ENCODE measurements at regions not wholly inside any gene's neighbourhood (a gene's known extent, or its start where the extent isn't known, plus 50 kb on each side); places are given as distances from the start of the nearest gene placed in this dataset.
"Not testable (repeated sequence)": the region's sequence is repeated elsewhere in the genome, so short reads cannot be mapped to it uniquely, and the experiment has no call there.

GRCh38 chr15:39029741-39030140 is 465.1 kb upstream of the RASGRP1 start:
- Histone ChIP-seq H3K4me1 (ENCODE audit: control insufficient read depth, insufficient read depth, low read length) (peaks cover 5% of the 10 kb centered on the region; the same call in 1 of the 2 replicates), H3K9ac (ENCODE audit: low read length) (no peak overlapping the region), H3K36me3 (ENCODE audit: control insufficient read depth, insufficient read depth, low read length) (no peaks in the 10 kb centered on the region), H3K4me3 (ENCODE audit: low read depth, low read length) (no peak overlapping the region), H3K27me3 (ENCODE audit: control insufficient read depth, insufficient read depth, low read length) (no peaks in the 10 kb centered on the region), H3K9me3 (ENCODE audit: control insufficient read depth, insufficient read depth, low read depth, low read length) (no peaks in the 10 kb centered on the region), H3K27ac (ENCODE audit: low read depth, low read length) (no peak overlapping the region)

- no peaks in the 10 kb centered on the region for H3K36me3 ChIP-seq (ENCODE audit: control insufficient read depth, insufficient read depth, low read length)
- H3K9ac ChIP-seq (ENCODE audit: low read length) = no peak overlapping the region
- H3K27ac ChIP-seq (ENCODE audit: low read depth, low read length) = no peak overlapping the region
- H3K9me3 ChIP-seq (ENCODE audit: control insufficient read depth, insufficient read depth, low read depth, low read length) = no peaks in the 10 kb centered on the region
- no peaks in the 10 kb centered on the region for H3K4me1 ChIP-seq (ENCODE audit: control insufficient read depth, insufficient read depth, low read length)
- no peak overlapping the region for H3K4me3 ChIP-seq (ENCODE audit: low read depth, low read length)
- H3K27me3 ChIP-seq (ENCODE audit: control insufficient read depth, insufficient read depth, low read length) = no peaks in the 10 kb centered on the region
Observed at GRCh38 chr15:39030291-39031070, 465.9 kb upstream of the RASGRP1 start.

- Histone ChIP-seq H3K27ac (ENCODE audit: low read depth, low read length) (no peak overlapping the region), H3K36me3 (ENCODE audit: control insufficient read depth, insufficient read depth, low read length) (no peaks in the 10 kb centered on the region), H3K4me3 (ENCODE audit: low read depth, low read length) (no peak overlapping the region), H3K9ac (ENCODE audit: low read length) (no peak overlapping the region), H3K9me3 (ENCODE audit: control insufficient read depth, insufficient read depth, low read depth, low read length) (no peaks in the 10 kb centered on the region), H3K4me1 (ENCODE audit: control insufficient read depth, insufficient read depth, low read length) (no peaks in the 10 kb centered on the region), H3K27me3 (ENCODE audit: control insufficient read depth, insufficient read depth, low read length) (no peaks in the 10 kb centered on the region)
Observed at GRCh38 chr15:39031596-39031995, 467.0 kb upstream of the RASGRP1 start.

- H3K27ac ChIP-seq (ENCODE audit: low read depth, low read length) = no peak overlapping the region
Observed at GRCh38 chr15:39034816-39035215, 470.2 kb upstream of the RASGRP1 start.

GRCh38 chr15:39037611-39038010 is 473.0 kb upstream of the RASGRP1 start:
- not testable (repeated sequence) for H3K4me1 ChIP-seq (ENCODE audit: control insufficient read depth, insufficient read depth, low read length); H3K9ac ChIP-seq (ENCODE audit: low read length); H3K4me3 ChIP-seq (ENCODE audit: low read depth, low read length); H3K9me3 ChIP-seq (ENCODE audit: control insufficient read depth, insufficient read depth, low read depth, low read length); H3K27me3 ChIP-seq (ENCODE audit: control insufficient read depth, insufficient read depth, low read length); H3K36me3 ChIP-seq (ENCODE audit: control insufficient read depth, insufficient read depth, low read length); H3K27ac ChIP-seq (ENCODE audit: low read depth, low read length)

More at GRCh38 chr15:39034816-39035215, 470.2 kb upstream of the RASGRP1 start:
- no peak overlapping the region for H3K4me3 ChIP-seq (ENCODE audit: low read depth, low read length)
- no peaks in the 10 kb centered on the region for H3K9me3 ChIP-seq (ENCODE audit: control insufficient read depth, insufficient read depth, low read depth, low read length)
- no peak overlapping the region for H3K9ac ChIP-seq (ENCODE audit: low read length)
- H3K36me3 ChIP-seq (ENCODE audit: control insufficient read depth, insufficient read depth, low read length) = no peaks in the 10 kb centered on the region
- no peaks in the 10 kb centered on the region for H3K27me3 ChIP-seq (ENCODE audit: control insufficient read depth, insufficient read depth, low read length)
- H3K4me1 ChIP-seq (ENCODE audit: control insufficient read depth, insufficient read depth, low read length) = no peaks in the 10 kb centered on the region

- no peak overlapping the region for H3K4me3 ChIP-seq (ENCODE audit: low read depth, low read length)
- no peak overlapping the region for H3K27ac ChIP-seq (ENCODE audit: low read depth, low read length)
- H3K36me3 ChIP-seq (ENCODE audit: control insufficient read depth, insufficient read depth, low read length) = no peaks in the 10 kb centered on the region
- no peak overlapping the region for H3K9ac ChIP-seq (ENCODE audit: low read length)
- no peaks in the 10 kb centered on the region for H3K9me3 ChIP-seq (ENCODE audit: control insufficient read depth, insufficient read depth, low read depth, low read length)
- H3K4me1 ChIP-seq (ENCODE audit: control insufficient read depth, insufficient read depth, low read length) = no peaks in the 10 kb centered on the region
- H3K27me3 ChIP-seq (ENCODE audit: control insufficient read depth, insufficient read depth, low read length) = no peaks in the 10 kb centered on the region
Observed at GRCh38 chr15:39040861-39041260, 476.2 kb upstream of the RASGRP1 start.

GRCh38 chr15:39041979-39042495 is 477.4 kb upstream of the RASGRP1 start:
- Histone ChIP-seq H3K9me3 (ENCODE audit: control insufficient read depth, insufficient read depth, low read depth, low read length) (no peaks in the 10 kb centered on the region), H3K27me3 (ENCODE audit: control insufficient read depth, insufficient read depth, low read length) (no peaks in the 10 kb centered on the region), H3K9ac (ENCODE audit: low read length) (no peak overlapping the region), H3K4me3 (ENCODE audit: low read depth, low read length) (no peak overlapping the region), H3K36me3 (ENCODE audit: control insufficient read depth, insufficient read depth, low read length) (no peaks in the 10 kb centered on the region), H3K4me1 (ENCODE audit: control insufficient read depth, insufficient read depth, low read length) (no peaks in the 10 kb centered on the region), H3K27ac (ENCODE audit: low read depth, low read length) (no peak overlapping the region)

GRCh38 chr15:39051626-39052322 is 487.2 kb upstream of the RASGRP1 start:
- Histone ChIP-seq H3K9ac (ENCODE audit: low read length) (no peak overlapping the region), H3K4me3 (ENCODE audit: low read depth, low read length) (no peak overlapping the region), H3K4me1 (ENCODE audit: control insufficient read depth, insufficient read depth, low read length) (no peaks in the 10 kb centered on the region), H3K27me3 (ENCODE audit: control insufficient read depth, insufficient read depth, low read length) (no peaks in the 10 kb centered on the region), H3K36me3 (ENCODE audit: control insufficient read depth, insufficient read depth, low read length) (no peaks in the 10 kb centered on the region), H3K27ac (ENCODE audit: low read depth, low read length) (no peak overlapping the region), H3K9me3 (ENCODE audit: control insufficient read depth, insufficient read depth, low read depth, low read length) (peaks cover 11% of the 10 kb centered on the region; the same call in 1 of the 2 replicates)

GRCh38 chr15:39052323-39052705 is 487.7 kb upstream of the RASGRP1 start:
- Histone ChIP-seq H3K4me1 (ENCODE audit: control insufficient read depth, insufficient read depth, low read length) (no peaks in the 10 kb centered on the region), H3K27ac (ENCODE audit: low read depth, low read length) (no peak overlapping the region), H3K27me3 (ENCODE audit: control insufficient read depth, insufficient read depth, low read length) (no peaks in the 10 kb centered on the region), H3K36me3 (ENCODE audit: control insufficient read depth, insufficient read depth, low read length) (no peaks in the 10 kb centered on the region), H3K9me3 (ENCODE audit: control insufficient read depth, insufficient read depth, low read depth, low read length) (peaks cover 11% of the 10 kb centered on the region; the same call in 1 of the 2 replicates), H3K4me3 (ENCODE audit: low read depth, low read length) (no peak overlapping the region), H3K9ac (ENCODE audit: low read length) (no peak overlapping the region)

- no peak overlapping the region for H3K4me3 ChIP-seq (ENCODE audit: low read depth, low read length)
- H3K9me3 ChIP-seq (ENCODE audit: control insufficient read depth, insufficient read depth, low read depth, low read length) = peaks cover 8% of the 10 kb centered on the region; the same call in 1 of the 2 replicates
- no peaks in the 10 kb centered on the region for H3K4me1 ChIP-seq (ENCODE audit: control insufficient read depth, insufficient read depth, low read length)
- no peak overlapping the region for H3K27ac ChIP-seq (ENCODE audit: low read depth, low read length)
- no peaks in the 10 kb centered on the region for H3K27me3 ChIP-seq (ENCODE audit: control insufficient read depth, insufficient read depth, low read length)
- H3K36me3 ChIP-seq (ENCODE audit: control insufficient read depth, insufficient read depth, low read length) = no peaks in the 10 kb centered on the region
- no peak overlapping the region for H3K9ac ChIP-seq (ENCODE audit: low read length)
Observed at GRCh38 chr15:39053480-39053879, 488.9 kb upstream of the RASGRP1 start.

GRCh38 chr15:39054128-39054732 is 489.6 kb upstream of the RASGRP1 start:
- H3K9me3 ChIP-seq (ENCODE audit: control insufficient read depth, insufficient read depth, low read depth, low read length) = peaks cover 2% of the 10 kb centered on the region; the same call in 1 of the 2 replicates
- H3K36me3 ChIP-seq (ENCODE audit: control insufficient read depth, insufficient read depth, low read length) = no peaks in the 10 kb centered on the region
- H3K27me3 ChIP-seq (ENCODE audit: control insufficient read depth, insufficient read depth, low read length) = no peaks in the 10 kb centered on the region
- no peak overlapping the region for H3K9ac ChIP-seq (ENCODE audit: low read length)
- no peak overlapping the region for H3K4me3 ChIP-seq (ENCODE audit: low read depth, low read length)
- no peaks in the 10 kb centered on the region for H3K4me1 ChIP-seq (ENCODE audit: control insufficient read depth, insufficient read depth, low read length)
- H3K27ac ChIP-seq (ENCODE audit: low read depth, low read length) = no peak overlapping the region

All from HUES6 (cell line).